Keratinocyte (primary cell): ENCODE measurements at regions not wholly inside any gene's neighbourhood (a gene's known extent, or its start where the extent isn't known, plus 50 kb on each side); places are given as distances from the start of the nearest gene placed in this dataset.

Experiments used
- DNase-seq: peaks from one replicate; pipeline ENCODE4 v3.0.0-alpha.2; 2011; ENCODE audit warnings: low read depth, missing footprints, low spot score
- FAIRE-seq: peaks from 2 replicates; lab custom pipeline; 2011; peaks lifted over from hg19 to GRCh38; lab: Jason Lieb, UNC
- H2AFZ ChIP-seq: 2 replicates; pipeline ENCODE4 v1.6.0; 2012; ENCODE audit warnings: low read length, control low read depth, inconsistent platforms; ENCODE audit not compliant: control insufficient read depth
- H3K27ac ChIP-seq: 2 replicates; pipeline ENCODE4 v1.5.1; 2011; ENCODE audit warnings: low read length; ENCODE audit not compliant: control insufficient read depth, insufficient read depth
- H3K27me3 ChIP-seq: 3 replicates; pipeline ENCODE4 v1.6.0; 2011; ENCODE audit warnings: low read length; ENCODE audit not compliant: control insufficient read depth, insufficient read depth; ENCODE audit errors: extremely low read depth
- H3K36me3 ChIP-seq, 2 experiments: 2 replicates in 1 of 2; 3 replicates in 1 of 2; pipeline ENCODE4 v1.5.1; 2011; ENCODE audit warnings: low read length in 2 of 2, mild to moderate bottlenecking in 1 of 2; ENCODE audit not compliant: control insufficient read depth in 2 of 2, insufficient read depth in 2 of 2; ENCODE audit errors: extremely low read depth in 1 of 2
- H3K4me1 ChIP-seq: 3 replicates; pipeline ENCODE4 v1.5.1; 2011; ENCODE audit warnings: low read length; ENCODE audit not compliant: control insufficient read depth, insufficient read depth; ENCODE audit errors: extremely low read depth
- H3K4me2 ChIP-seq: 3 replicates; pipeline ENCODE4 v1.6.0; 2011; ENCODE audit warnings: low read depth, low read length; ENCODE audit not compliant: control insufficient read depth, insufficient read depth; ENCODE audit errors: extremely low read depth
- H3K4me3 ChIP-seq, 3 experiments: fragments of 200-600 bp in 1 of 3; sonication (generic) in 1 of 3; 2 replicates in 2 of 3; 3 replicates in 1 of 3; pipeline ENCODE4 v1.5.1; 2011 to 2016; ENCODE audit warnings: low read length in 3 of 3, mild to moderate bottlenecking in 3 of 3, control low read depth in 2 of 3, inconsistent platforms in 1 of 3, low read depth in 1 of 3, mixed read lengths in 1 of 3, mixed run types in 1 of 3, moderate library complexity in 1 of 3; ENCODE audit not compliant: control insufficient read depth in 2 of 3, insufficient read depth in 2 of 3; ENCODE audit errors: extremely low read depth in 1 of 3
- H3K79me2 ChIP-seq: 2 replicates; pipeline ENCODE4 v1.6.0; 2012; ENCODE audit warnings: low read length; ENCODE audit not compliant: control insufficient read depth, insufficient read depth
- H3K9ac ChIP-seq: 3 replicates; pipeline ENCODE4 v1.6.0; 2011; ENCODE audit warnings: low read length; ENCODE audit not compliant: control insufficient read depth, insufficient read depth; ENCODE audit errors: extremely low read depth
- H3K9me1 ChIP-seq: 3 replicates; pipeline ENCODE4 v1.6.0; 2011; ENCODE audit warnings: low read length; ENCODE audit not compliant: control insufficient read depth, insufficient read depth; ENCODE audit errors: extremely low read depth
- H3K9me3 ChIP-seq: 2 replicates; pipeline ENCODE4 v1.5.1; 2012; ENCODE audit warnings: low read depth, low read length; ENCODE audit not compliant: control insufficient read depth
- H4K20me1 ChIP-seq: 3 replicates; pipeline ENCODE4 v1.6.0; 2011; ENCODE audit warnings: low read length; ENCODE audit not compliant: control insufficient read depth, insufficient read depth; ENCODE audit errors: extremely low read depth
- CTCF ChIP-seq, 3 experiments: IDR thresholded peaks in 1 of 3; conservative IDR thresholded peaks in 1 of 3; optimal IDR thresholded peaks in 1 of 3; 2 replicates in 2 of 3; 3 replicates in 1 of 3; pipeline versions ENCODE3 to v1.5.1; 2011; ENCODE audit warnings: low read length in 3 of 3, mild to moderate bottlenecking in 3 of 3, moderate library complexity in 2 of 3, control low read depth in 1 of 3, inconsistent platforms in 1 of 3; ENCODE audit not compliant: insufficient read depth in 2 of 3; ENCODE audit errors: extremely low read depth in 1 of 3
- EZH2 ChIP-seq: IDR thresholded peaks from one replicate; pipeline ENCODE4 v1.6.1; 2012; ENCODE audit warnings: inconsistent platforms, mild to moderate bottlenecking, low read length, moderate library complexity
- dilution Hi-C: fragments of 300-500 bp; cut with MboI; formaldehyde crosslinking; loops from one replicate; pipeline ENCODE4 v1.7.0; 2020; ENCODE audit warnings: low sequenced_read_pairs; ENCODE audit not compliant: extremely low pct_ligation_motif_present

- Histone ChIP-seq H3K4me2 (no peak overlapping the region), H3K36me3 (no peaks in the 10 kb centered on the region), H3K27ac (no peak overlapping the region), H2AFZ (no peak overlapping the region), H4K20me1 (no peaks in the 10 kb centered on the region), H3K9me1 (no peaks in the 10 kb centered on the region), H3K79me2 (no peaks in the 10 kb centered on the region), H3K9me3 (no peaks in the 10 kb centered on the region), H3K9ac (no peak overlapping the region), H3K4me3 (no peak overlapping the region), H3K27me3 (peaks cover 12% of the 10 kb centered on the region), H3K4me1 (no peaks in the 10 kb centered on the region)
- DNase-seq: no peak
- no peak for FAIRE-seq
- dilution Hi-C loops: no loop called here
- TF ChIP-seq EZH2 (no peak), CTCF (optimal IDR thresholded peaks at IDR 0.05 in 1 of 3, IDR thresholded peaks at IDR 0.05 in 1 of 3, conservative IDR thresholded peaks at IDR 0.05 in 1 of 3; ENCODE audit: extremely low read depth in 1 of 3, insufficient read depth in 2 of 3, low read length in 3 of 3) (no peak)
Observed at GRCh38 chr1:25068316-25068715, 138.2 kb upstream of the RUNX3 start.

DNA sequence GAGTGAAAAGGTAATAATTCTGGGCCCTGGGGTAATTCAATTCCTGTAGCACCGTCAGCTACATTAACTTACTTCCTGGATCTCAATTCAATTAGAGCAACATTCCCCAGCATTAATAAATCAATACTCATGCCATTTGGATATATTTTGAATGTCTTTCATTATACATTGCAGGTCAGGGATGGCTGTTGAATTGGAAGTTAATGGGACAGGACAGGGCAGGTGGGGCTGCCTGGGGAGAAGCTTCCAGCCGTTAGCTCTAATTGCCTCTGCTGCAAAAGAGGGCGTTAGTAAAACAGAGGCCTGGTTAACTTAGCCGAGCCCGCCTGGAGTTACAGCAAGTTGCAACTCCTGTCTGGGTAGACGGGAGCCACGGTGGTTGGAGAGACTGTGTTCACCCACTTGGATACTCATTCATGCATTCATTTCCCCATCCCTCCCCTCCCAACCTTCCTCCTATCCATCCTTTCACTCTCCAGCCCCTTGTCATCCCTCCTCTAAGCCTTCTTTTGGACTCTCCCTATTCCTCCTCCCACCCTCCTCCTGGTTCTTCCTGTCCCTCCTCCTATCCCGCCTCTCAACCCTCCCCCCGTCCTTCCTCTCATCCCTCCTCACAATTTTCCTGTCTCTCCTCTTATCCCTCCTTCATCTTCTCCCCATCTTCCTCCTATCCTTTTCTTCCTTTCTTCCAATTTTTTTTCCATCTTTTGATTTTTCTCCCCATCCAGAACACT, 137.6 kb upstream of the RUNX3 start:
- DNase-seq (no peak), FAIRE-seq (no peak)
- Histone ChIP-seq H3K9ac (no peak overlapping the region), H3K4me1 (no peaks in the 10 kb centered on the region), H3K36me3 (no peaks in the 10 kb centered on the region), H3K4me3 (no peak overlapping the region), H3K9me3 (no peaks in the 10 kb centered on the region), H3K9me1 (no peaks in the 10 kb centered on the region), H3K79me2 (no peaks in the 10 kb centered on the region), H2AFZ (no peak overlapping the region), H3K27me3 (peaks cover 12% of the 10 kb centered on the region), H3K27ac (no peak overlapping the region), H3K4me2 (no peak overlapping the region), H4K20me1 (no peaks in the 10 kb centered on the region)
- dilution Hi-C loops: no loop called here
- no peak for TF ChIP-seq EZH2
- no peak for TF ChIP-seq CTCF (optimal IDR thresholded peaks at IDR 0.05 in 1 of 3, IDR thresholded peaks at IDR 0.05 in 1 of 3, conservative IDR thresholded peaks at IDR 0.05 in 1 of 3; ENCODE audit: extremely low read depth in 1 of 3, insufficient read depth in 2 of 3, low read length in 3 of 3)
